Spleen (tissue), 7 donors: ENCODE measurements at regions not wholly inside any gene's neighbourhood (a gene's known extent, or its start where the extent isn't known, plus 50 kb on each side); places are given as distances from the start of the nearest gene placed in this dataset.

ENCODE experiments used
- CTCF ChIP-seq, 11 experiments: fragments of 200-600 bp in 7 of 11; fragments of 450-650 bp in 4 of 11; sonication (generic) in 4 of 11; IDR thresholded peaks in 8 of 11; conservative IDR thresholded peaks in 3 of 11; 1 replicate in 7 of 11; 2 replicates in 4 of 11; pipeline versions ENCODE4 v1.4.0 to v1.8.0; 2016 to 2021; ENCODE audit warnings: antibody characterized with exemption in 11 of 11, inconsistent platforms in 4 of 11, mild to moderate bottlenecking in 1 of 11
- POLR2A ChIP-seq, 3 donors: fragments of 450-650 bp; IDR thresholded peaks; one replicate each; pipeline ENCODE4 v1.5.1; 2017; ENCODE audit warnings: antibody characterized with exemption in 3 of 3, mild to moderate bottlenecking in 1 of 3
- POLR2AphosphoS5 ChIP-seq, 3 donors: sonication (generic); formaldehyde crosslinking; IDR thresholded peaks; one replicate each; pipeline ENCODE4 v1.5.1; 2017; ENCODE audit warnings: antibody characterized with exemption in 3 of 3
- donor health status: DM: no; HTN: no; CAD: no; lungs with moderate emphysema.
- donor health status: DM: no; HTN: no; CAD: no.
- donor health status: DM: no; HTN: no; CAD: no.

GRCh38 chr2:48006094-48006493 is 99.8 kb upstream of the FBXO11 start:
- no peak for TF ChIP-seq POLR2A (IDR thresholded peaks at IDR 0.05)
- TF ChIP-seq POLR2AphosphoS5 (IDR thresholded peaks at IDR 0.05) = no peak
- TF ChIP-seq CTCF (IDR thresholded peaks at IDR 0.05 in 8 of 11, conservative IDR thresholded peaks at IDR 0.05 in 3 of 11) = no peak
